22Rv1 (cell line): ENCODE measurements at regions not wholly inside any gene's neighbourhood (a gene's known extent, or its start where the extent isn't known, plus 50 kb on each side); places are given as distances from the start of the nearest gene placed in this dataset.

Source experiments
- ZFX ChIP-seq: fragments of 450-650 bp; IDR thresholded peaks from 2 replicates; pipeline ENCODE4 v1.6.1; 2017; ENCODE audit warnings: antibody characterized with exemption, borderline replicate concordance
- TF ChIP-seq, protein P1 (sequence below): fragments of 450-650 bp; IDR thresholded peaks from 2 replicates; pipeline ENCODE4 v1.5.1; 2017; ENCODE audit warnings: mild to moderate bottlenecking

DNA sequence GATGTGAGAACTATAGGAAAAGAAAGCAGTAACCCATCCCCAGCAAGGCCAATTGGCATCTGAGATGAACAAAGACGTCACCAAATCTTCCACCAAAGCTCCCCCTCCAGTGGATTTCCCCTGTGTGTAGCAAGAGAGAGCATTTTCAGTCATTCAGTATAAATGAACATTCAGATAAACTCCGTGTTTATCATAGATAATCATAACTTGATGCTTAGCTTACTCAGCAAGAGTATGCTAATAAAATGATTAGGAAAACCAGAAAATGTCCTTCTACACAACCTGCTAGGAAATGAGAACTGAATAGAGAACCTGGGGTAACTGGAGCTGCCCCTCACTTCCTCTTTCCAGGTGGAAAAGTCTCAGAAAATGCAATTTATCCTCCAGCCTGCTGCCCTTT lies 198.0 kb upstream of the CCDC150 start:
- TF ChIP-seq, protein P1, sequence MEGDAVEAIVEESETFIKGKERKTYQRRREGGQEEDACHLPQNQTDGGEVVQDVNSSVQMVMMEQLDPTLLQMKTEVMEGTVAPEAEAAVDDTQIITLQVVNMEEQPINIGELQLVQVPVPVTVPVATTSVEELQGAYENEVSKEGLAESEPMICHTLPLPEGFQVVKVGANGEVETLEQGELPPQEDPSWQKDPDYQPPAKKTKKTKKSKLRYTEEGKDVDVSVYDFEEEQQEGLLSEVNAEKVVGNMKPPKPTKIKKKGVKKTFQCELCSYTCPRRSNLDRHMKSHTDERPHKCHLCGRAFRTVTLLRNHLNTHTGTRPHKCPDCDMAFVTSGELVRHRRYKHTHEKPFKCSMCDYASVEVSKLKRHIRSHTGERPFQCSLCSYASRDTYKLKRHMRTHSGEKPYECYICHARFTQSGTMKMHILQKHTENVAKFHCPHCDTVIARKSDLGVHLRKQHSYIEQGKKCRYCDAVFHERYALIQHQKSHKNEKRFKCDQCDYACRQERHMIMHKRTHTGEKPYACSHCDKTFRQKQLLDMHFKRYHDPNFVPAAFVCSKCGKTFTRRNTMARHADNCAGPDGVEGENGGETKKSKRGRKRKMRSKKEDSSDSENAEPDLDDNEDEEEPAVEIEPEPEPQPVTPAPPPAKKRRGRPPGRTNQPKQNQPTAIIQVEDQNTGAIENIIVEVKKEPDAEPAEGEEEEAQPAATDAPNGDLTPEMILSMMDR = no peak
- no peak for TF ChIP-seq ZFX
